Memory B cell (primary cell): ENCODE measurements at regions not wholly inside any gene's neighbourhood (a gene's known extent, or its start where the extent isn't known, plus 50 kb on each side); places are given as distances from the start of the nearest gene placed in this dataset.

Source experiments
- ATAC-seq: fragments of 150-1000 bp; cut with Tn5 transposase; 2 replicates; pipeline ENCODE4 v1.10.0; 2021; ENCODE audit warnings: low read depth, mild to moderate bottlenecking, moderate library complexity
- DNase-seq, 2 donors: peaks; one replicate each; pipeline ENCODE4 v3.0.0; 2022; ENCODE audit warnings: low spot score in 2 of 2
- H3K27ac Mint-ChIP-seq: one replicate; pipeline ENCODE4 v1.8.0; 2022; ENCODE audit warnings: mild to moderate bottlenecking, moderate library complexity, mixed read lengths
- H3K27me3 Mint-ChIP-seq: one replicate; pipeline ENCODE4 v1.8.0; 2022; ENCODE audit warnings: mixed read lengths
- H3K36me3 Mint-ChIP-seq: one replicate; pipeline ENCODE4 v1.8.0; 2022; ENCODE audit warnings: mild to moderate bottlenecking, mixed read lengths
- H3K4me1 Mint-ChIP-seq: one replicate; pipeline ENCODE4 v1.8.0; 2022; ENCODE audit warnings: mixed read lengths
- H3K4me3 Mint-ChIP-seq: one replicate; pipeline ENCODE4 v1.8.0; 2022; ENCODE audit warnings: mild to moderate bottlenecking, moderate library complexity, mixed read lengths
- H3K9me3 Mint-ChIP-seq: one replicate; pipeline ENCODE4 v1.8.0; 2022; ENCODE audit warnings: mixed read lengths

DNA sequence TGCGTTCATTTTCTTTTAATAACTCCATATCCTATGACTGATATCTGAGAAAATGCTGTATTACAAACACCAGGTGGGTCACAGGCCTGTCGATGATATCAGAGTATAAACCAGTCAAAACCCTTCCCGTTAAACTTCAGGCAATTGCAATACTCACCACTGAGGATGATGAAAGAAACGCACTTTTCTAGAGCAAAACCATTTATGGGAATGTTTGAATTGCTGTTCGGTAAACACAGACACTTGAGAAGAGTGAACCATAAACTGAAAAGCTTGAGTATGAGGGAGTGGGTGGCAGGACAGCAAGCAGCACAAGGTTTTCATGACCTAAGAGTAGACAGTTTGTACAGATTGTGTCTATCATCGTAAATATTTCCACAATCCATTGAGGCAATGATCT lies 139.8 kb upstream of the CEP126 start:
- no peak for ATAC-seq
- H3K4me1 Mint-ChIP-seq = no peaks in the 10 kb centered on the region
- DNase-seq = no peak
- no peak overlapping the region for H3K27ac Mint-ChIP-seq
- H3K27me3 Mint-ChIP-seq = no peaks in the 10 kb centered on the region
- peaks cover 14% of the 10 kb centered on the region for H3K9me3 Mint-ChIP-seq
- no peak overlapping the region for H3K4me3 Mint-ChIP-seq
- H3K36me3 Mint-ChIP-seq = no peaks in the 10 kb centered on the region

DNA sequence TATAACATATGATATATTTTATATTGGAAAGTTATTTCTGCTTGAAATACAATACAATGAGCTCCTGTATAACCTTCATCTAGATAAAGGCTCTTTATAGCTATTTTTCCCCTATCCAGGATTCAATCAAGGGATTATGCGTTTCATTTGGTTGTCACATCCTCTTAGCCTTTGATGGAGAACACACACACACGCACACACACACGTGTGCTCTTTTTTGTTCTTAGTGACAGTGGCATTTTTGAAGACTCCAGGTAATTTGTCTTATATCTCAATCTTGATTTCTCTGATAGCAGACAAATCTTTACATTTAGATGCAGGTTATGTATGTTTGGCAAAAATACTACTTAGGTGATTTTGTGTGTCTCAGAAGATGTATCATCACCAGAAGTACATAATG lies 144.2 kb upstream of the CEP126 start:
- no peaks in the 10 kb centered on the region for H3K4me1 Mint-ChIP-seq
- no peaks in the 10 kb centered on the region for H3K27me3 Mint-ChIP-seq

DNA sequence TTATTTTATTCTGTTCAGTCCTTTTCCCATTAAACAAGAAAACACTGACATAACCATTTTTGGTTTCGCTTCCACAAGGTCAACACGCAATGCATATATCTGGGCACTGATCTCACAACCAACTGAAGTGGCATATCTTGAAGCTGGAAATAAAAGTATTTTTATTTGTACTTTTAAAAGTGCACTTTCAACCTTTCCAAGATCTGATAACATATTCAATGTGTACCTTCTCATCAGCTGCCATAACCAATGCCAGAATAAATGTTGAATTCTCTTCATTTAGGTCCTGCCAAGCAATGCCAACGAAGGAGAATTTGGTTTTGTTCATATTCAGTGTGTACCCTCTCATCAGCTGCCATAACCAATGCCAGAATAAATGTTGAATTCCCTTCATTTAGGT lies 148.9 kb upstream of the CEP126 start:
- ATAC-seq = no peak
- Mint-ChIP-seq H3K4me1 (no peaks in the 10 kb centered on the region), H3K4me3 (no peak overlapping the region), H3K36me3 (peaks cover 2% of the 10 kb centered on the region), H3K9me3 (peaks cover 10% of the 10 kb centered on the region), H3K27me3 (no peaks in the 10 kb centered on the region), H3K27ac (no peak overlapping the region)
- no peak for DNase-seq

More for the DNA sequence above, 144.2 kb upstream of the CEP126 start:
- Mint-ChIP-seq H3K36me3 (peaks cover 2% of the 10 kb centered on the region), H3K9me3 (peaks cover 10% of the 10 kb centered on the region), H3K4me3 (no peak overlapping the region), H3K27ac (no peak overlapping the region)
- DNase-seq (no peak), ATAC-seq (no peak)

DNA sequence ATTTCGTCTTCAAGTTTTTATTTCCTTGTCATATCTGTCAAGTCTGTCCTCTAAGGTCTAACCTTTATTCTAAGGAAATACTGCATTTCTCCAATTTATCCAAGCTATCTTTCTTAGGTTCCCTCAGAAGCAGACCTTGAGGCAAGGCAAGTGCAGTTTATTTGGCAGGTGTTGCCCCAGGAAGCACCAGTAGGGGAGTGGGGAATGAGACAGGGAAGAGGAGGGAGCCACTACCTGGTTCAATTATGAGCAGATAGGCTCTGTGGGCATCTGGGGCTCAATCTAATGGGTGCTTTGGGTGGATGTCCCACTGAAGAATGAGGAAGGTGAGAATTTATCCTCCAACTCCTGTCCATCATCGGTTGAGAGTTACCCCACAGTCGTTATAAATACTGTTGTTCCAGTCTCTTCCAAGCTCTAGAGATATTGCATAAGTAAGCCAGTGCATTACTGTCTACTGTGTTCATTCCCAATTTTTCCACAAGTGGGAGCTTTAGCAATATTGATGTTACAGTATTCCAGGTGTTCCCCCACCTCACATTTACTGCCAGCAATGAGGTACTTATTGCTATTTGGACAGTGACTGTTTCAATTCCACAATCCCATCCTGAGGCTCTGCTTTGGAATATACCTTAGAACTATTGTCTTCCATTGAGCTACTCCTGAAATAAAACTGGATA lies 154.9 kb upstream of the CEP126 start:
- Mint-ChIP-seq H3K4me3 (no peak overlapping the region), H3K27me3 (no peaks in the 10 kb centered on the region), H3K27ac (no peak overlapping the region), H3K9me3 (no peaks in the 10 kb centered on the region), H3K4me1 (no peaks in the 10 kb centered on the region), H3K36me3 (no peaks in the 10 kb centered on the region)
- no peak for ATAC-seq
- DNase-seq = no peak

DNA sequence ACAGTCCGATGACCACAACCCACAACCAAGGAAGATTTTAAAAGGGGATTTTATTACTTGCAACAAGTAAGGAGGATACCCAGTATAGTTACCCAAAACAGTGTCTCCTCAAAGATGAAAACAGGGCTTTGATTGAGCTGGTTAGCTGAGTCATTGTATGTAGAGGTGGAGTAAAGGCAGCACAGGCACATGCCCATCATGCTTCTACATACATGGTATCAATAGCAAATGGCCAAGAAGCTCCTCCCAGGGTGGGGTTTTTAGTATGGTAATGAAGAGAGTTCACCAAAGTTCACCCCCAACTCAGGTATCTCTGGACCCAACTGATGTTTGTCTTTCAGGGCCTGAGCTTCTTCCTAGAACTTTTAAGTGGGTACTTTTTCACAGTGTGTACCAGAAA lies 157.1 kb upstream of the CEP126 start:
- Mint-ChIP-seq H3K4me1 (no peaks in the 10 kb centered on the region), H3K27ac (no peak overlapping the region), H3K9me3 (no peaks in the 10 kb centered on the region), H3K27me3 (no peaks in the 10 kb centered on the region), H3K36me3 (no peaks in the 10 kb centered on the region), H3K4me3 (no peak overlapping the region)
- ATAC-seq = no peak
- no peak for DNase-seq

DNA sequence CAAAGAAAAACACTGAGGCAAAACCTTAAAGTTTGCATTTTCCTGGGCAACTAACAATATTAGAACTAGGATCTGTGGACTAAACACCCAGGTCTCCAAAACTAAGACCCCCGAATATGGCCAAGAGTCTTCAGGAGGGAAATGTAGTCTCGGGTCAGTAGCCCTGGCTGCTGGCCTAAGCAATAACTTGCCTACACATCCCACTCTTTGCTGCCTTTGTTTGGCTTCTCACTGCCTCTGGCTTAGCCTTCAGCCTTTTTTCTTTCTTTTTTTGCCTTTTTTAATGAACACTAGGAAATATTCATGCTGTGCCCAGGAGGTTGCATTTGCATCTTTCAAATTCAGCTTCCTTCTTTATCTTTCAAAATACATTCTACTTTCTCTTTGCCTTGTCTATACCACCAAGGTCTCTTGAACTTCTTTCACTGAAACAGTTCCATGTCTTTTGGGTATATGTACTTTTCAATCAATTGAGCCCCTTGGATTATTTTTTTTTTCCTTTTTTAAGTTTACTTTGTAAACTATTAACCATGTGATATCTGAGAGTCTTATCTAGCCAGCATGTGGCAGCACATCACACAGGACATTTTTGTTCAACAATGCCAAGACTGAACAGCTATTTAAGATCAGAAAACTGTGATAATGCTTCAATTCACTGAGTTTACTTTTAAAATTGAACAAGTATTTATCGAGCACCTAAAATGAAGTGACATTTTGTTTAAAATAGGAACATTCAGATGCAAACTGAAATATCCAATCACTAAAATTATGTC lies 165.0 kb upstream of the TRPC6 start:
- ATAC-seq = no peak
- Mint-ChIP-seq H3K27ac (no peak overlapping the region), H3K36me3 (no peaks in the 10 kb centered on the region), H3K4me3 (no peak overlapping the region), H3K27me3 (no peaks in the 10 kb centered on the region), H3K9me3 (peaks cover 1% of the 10 kb centered on the region), H3K4me1 (peaks cover 2% of the 10 kb centered on the region)
- DNase-seq = no peak

DNA sequence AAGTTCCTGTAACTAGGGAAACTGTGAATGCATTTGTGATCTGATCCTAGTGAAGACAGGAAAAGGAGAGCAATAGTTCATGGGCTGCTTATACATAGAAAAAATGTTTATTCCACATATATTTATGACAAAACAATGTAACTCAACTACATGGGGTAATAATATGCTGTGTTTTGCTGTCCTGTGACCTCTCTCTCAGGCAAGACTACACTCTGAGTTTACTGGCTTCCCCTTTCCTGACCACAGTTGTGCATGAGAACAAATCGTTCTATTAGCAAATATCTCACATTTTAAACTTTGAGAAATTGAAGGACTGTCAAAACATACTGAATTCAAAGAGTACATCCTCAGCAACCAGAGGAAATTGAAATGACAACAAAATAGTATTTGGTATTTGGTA lies 161.9 kb upstream of the TRPC6 start:
- no peak overlapping the region for H3K4me3 Mint-ChIP-seq
- DNase-seq = no peak

DNA sequence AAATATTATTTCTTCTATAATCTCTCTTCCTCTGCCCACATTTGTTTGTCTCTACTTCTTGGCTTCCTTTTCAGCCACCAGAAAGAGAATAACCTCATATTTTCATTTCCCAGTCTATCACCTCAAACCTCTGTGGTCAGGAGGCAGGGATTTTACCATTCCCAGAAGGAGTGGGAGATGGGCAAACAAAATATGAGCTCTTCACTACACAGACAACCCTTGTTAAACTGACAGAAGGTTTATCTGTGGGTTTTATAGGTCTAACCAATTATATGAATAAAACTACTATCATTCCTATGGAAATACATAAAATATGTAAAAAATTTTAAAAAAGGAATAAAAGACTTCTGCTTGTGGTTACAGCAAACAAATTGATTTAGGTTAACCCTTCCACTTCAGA lies 160.0 kb upstream of the TRPC6 start:
- no peaks in the 10 kb centered on the region for H3K9me3 Mint-ChIP-seq
- DNase-seq (no peak), ATAC-seq (no peak)
- no peak overlapping the region for H3K27ac Mint-ChIP-seq
- H3K4me1 Mint-ChIP-seq = peaks cover 2% of the 10 kb centered on the region
- H3K36me3 Mint-ChIP-seq = no peaks in the 10 kb centered on the region
- peaks cover 2% of the 10 kb centered on the region for H3K27me3 Mint-ChIP-seq
- no peak overlapping the region for H3K4me3 Mint-ChIP-seq

More for the DNA sequence above, 161.9 kb upstream of the TRPC6 start:
- peaks cover 2% of the 10 kb centered on the region for H3K27me3 Mint-ChIP-seq
- no peaks in the 10 kb centered on the region for H3K36me3 Mint-ChIP-seq
- peaks cover 2% of the 10 kb centered on the region for H3K4me1 Mint-ChIP-seq
- ATAC-seq = no peak
- no peaks in the 10 kb centered on the region for H3K9me3 Mint-ChIP-seq
- H3K27ac Mint-ChIP-seq = no peak overlapping the region

DNA sequence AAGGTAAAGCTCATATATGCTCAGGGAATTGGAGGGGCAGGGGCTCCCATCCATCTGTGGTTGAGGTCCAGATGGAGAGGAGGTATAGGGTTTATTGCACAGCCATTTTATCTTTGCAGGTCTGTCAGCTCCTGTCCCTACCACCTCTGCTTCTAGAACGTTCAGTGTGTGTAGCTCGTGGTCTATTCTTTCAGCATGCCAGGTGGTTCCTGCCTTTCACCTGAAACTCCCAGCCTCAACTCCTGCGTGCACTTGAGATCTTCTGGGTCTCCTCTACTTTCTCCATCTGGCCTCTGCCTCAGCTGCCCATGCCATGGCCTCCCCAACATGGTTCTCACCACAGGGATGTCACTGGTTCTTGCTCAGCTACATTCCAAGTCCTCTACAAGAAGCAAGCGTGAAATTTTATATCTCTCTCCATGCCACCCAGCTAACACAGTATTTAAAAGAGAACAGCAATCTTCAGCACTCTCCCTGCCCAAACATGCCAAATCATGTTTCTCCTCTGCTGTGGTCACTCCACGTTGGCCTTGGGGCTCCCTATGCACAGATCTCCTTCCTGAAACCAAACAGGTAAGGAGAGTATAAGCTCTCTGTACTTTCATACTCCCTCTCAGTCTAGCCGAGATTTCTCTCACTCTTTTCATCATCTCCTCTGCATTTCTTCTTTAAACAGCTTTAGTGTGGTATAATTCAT lies 157.8 kb upstream of the TRPC6 start:
- H3K4me1 Mint-ChIP-seq = no peaks in the 10 kb centered on the region
- no peak overlapping the region for H3K27ac Mint-ChIP-seq
- peaks cover 2% of the 10 kb centered on the region for H3K27me3 Mint-ChIP-seq
- no peaks in the 10 kb centered on the region for H3K9me3 Mint-ChIP-seq
- DNase-seq (no peak), ATAC-seq (no peak)
- no peak overlapping the region for H3K4me3 Mint-ChIP-seq
- H3K36me3 Mint-ChIP-seq = no peaks in the 10 kb centered on the region

DNA sequence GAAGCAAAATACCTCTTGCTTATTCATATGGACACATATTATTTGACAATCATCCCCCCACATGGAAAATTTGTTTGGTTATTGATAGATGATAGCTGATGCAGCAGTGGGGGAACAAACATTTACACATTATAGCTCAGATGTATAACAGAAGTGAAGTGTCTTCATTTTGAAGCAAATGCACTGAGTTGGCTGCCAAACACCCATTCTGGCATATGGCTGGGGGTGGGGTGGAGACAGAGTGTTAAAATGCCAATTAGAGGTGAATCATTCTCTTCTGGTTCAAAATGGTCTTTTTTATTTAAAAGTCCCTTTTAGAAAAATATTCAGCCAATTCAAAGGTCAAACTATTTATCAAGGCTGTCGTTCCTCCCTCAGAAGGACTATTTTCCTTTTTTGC lies 157.3 kb upstream of the TRPC6 start:
- no peak overlapping the region for H3K27ac Mint-ChIP-seq
- no peak overlapping the region for H3K4me3 Mint-ChIP-seq
- ATAC-seq (no peak), DNase-seq (no peak)
- H3K4me1 Mint-ChIP-seq = no peaks in the 10 kb centered on the region
- H3K36me3 Mint-ChIP-seq = no peaks in the 10 kb centered on the region
- H3K9me3 Mint-ChIP-seq = no peaks in the 10 kb centered on the region
- H3K27me3 Mint-ChIP-seq = peaks cover 2% of the 10 kb centered on the region

DNA sequence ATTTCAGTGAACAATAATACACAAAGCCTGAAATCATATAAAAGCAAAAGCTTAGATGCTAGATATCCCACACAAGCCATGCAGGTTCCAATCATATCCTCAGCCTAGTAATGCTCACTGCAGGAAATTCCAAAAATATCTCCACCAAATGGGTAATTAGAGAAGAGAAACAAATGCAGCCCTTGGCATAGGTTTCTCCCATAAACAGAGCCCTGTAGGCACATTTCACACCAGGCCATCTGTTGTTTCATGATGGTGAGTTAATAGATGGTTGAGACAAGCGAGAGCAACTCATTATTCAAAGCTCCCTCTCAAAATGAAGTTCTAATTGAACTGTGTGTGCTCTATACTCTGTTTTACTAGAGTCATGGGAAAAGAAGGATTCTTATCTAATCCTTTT lies 154.6 kb upstream of the TRPC6 start:
- no peak overlapping the region for H3K27ac Mint-ChIP-seq
- no peak for DNase-seq
- H3K9me3 Mint-ChIP-seq = no peaks in the 10 kb centered on the region
- no peaks in the 10 kb centered on the region for H3K4me1 Mint-ChIP-seq
- no peak overlapping the region for H3K4me3 Mint-ChIP-seq
- H3K27me3 Mint-ChIP-seq = peaks cover 2% of the 10 kb centered on the region
- no peak for ATAC-seq
- H3K36me3 Mint-ChIP-seq = no peaks in the 10 kb centered on the region

DNA sequence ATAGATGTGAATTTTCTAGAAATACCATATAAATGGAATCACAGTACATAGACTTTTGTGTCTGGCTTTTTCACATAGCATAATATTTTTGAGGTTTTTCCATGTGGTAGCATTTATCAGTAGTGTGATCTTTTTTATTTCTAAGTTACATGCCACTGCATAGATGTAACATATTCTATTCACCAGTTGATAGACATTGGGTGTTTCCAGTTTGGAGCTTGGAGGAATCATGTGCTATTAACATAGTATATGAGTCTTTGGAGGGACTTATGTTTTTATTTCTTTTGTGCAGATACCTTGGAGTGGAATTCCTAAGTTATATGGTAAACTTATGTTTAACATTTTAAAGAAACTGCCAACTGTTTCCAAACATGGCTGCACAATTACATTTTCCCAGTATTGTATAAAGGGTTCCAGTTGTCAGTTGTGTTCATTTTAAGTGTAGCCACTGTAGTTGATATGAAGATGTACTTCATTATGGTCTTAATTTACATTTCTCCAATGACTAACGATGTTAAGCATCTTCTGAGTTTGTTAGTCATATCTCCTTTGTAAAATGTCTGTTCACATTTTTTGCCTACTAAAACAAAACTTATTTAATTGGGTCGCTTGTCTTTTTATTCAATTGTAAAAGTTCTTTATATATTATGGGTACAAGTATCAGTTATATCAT lies 145.7 kb upstream of the TRPC6 start:
- no peak for DNase-seq
- no peak for ATAC-seq
- no peaks in the 10 kb centered on the region for H3K27me3 Mint-ChIP-seq
- H3K9me3 Mint-ChIP-seq = peaks cover 2% of the 10 kb centered on the region
- H3K27ac Mint-ChIP-seq = no peak overlapping the region
- no peak overlapping the region for H3K4me3 Mint-ChIP-seq
- no peaks in the 10 kb centered on the region for H3K36me3 Mint-ChIP-seq
- no peaks in the 10 kb centered on the region for H3K4me1 Mint-ChIP-seq

DNA sequence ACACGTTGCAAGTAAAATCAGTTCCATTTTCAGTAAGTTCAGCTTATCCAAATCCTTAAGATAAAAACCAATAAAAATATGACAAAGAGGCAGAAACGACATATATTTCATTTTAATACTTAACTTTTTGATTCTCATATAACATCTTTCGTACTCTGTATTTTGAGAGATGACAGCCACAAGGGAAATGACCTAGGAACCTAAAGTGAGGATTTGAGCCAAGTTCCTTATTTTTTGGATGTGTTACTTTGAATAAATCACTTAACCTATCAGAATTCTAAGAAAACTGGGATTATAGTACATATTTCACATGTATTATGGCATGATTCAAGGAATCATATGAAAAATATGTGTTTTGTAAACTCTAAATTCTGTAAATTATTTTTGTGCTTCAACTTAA lies 143.6 kb upstream of the TRPC6 start:
- no peaks in the 10 kb centered on the region for H3K4me1 Mint-ChIP-seq
- no peak overlapping the region for H3K27ac Mint-ChIP-seq
- H3K4me3 Mint-ChIP-seq = no peak overlapping the region
- no peak for ATAC-seq
- no peaks in the 10 kb centered on the region for H3K36me3 Mint-ChIP-seq
- DNase-seq = no peak
- no peaks in the 10 kb centered on the region for H3K27me3 Mint-ChIP-seq
- H3K9me3 Mint-ChIP-seq = peaks cover 2% of the 10 kb centered on the region

DNA sequence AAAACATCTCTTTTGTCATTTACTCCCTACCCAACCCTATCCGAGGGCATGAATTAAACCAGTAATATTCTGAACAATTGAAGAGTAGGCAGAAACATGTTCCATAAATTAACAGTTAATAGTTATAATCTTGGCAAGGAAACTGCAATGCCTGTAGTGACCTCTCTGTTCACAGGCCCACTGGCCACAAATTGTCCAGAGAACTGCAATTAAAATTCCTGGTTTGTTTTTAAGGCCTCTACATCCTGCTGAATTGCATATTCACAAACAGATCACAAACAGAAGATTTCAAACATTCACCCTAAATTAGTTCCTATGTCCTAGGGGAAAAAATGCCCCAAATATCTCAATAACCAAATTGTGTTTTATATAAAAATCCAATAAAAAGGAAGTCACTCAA lies 143.2 kb upstream of the TRPC6 start:
- no peaks in the 10 kb centered on the region for H3K4me1 Mint-ChIP-seq
- H3K4me3 Mint-ChIP-seq = no peak overlapping the region
- no peak for DNase-seq
- peaks cover 2% of the 10 kb centered on the region for H3K9me3 Mint-ChIP-seq
- no peaks in the 10 kb centered on the region for H3K36me3 Mint-ChIP-seq
- no peak overlapping the region for H3K27ac Mint-ChIP-seq
- ATAC-seq = no peak
- no peaks in the 10 kb centered on the region for H3K27me3 Mint-ChIP-seq
